ENCODE measurements at regions not wholly inside any gene's neighbourhood (a gene's known extent, or its start where the extent isn't known, plus 50 kb on each side); places are given as distances from the start of the nearest gene placed in this dataset.
A peak's percentile ranks its signal among the peaks of the same experiment; 100 is the strongest.
"Not testable (repeated sequence)": the region's sequence is repeated elsewhere in the genome, so short reads cannot be mapped to it uniquely, and the experiment has no call there.

- no peaks in the 10 kb centered on the region for H3K27me3 ChIP-seq (ENCODE audit: control insufficient read depth in 3 of 3, insufficient read depth in 3 of 3, low read depth in 1 of 3, low read length in 3 of 3)
- H3K23ac ChIP-seq (ENCODE audit: low read depth, low read length, poor library complexity): no peak overlapping the region
- no peak overlapping the region for H2BK12ac ChIP-seq (ENCODE audit: low read length)
- no peak overlapping the region for H2AFZ ChIP-seq (ENCODE audit: low read length)
- H2BK15ac ChIP-seq (ENCODE audit: low read length): no peak overlapping the region
- DNase-seq (ENCODE audit: low spot score): no peak
- H3K36me3 ChIP-seq (replicated peaks in 1 of 2; ENCODE audit: control insufficient read depth in 2 of 2, insufficient read depth in 2 of 2, low read length in 2 of 2): no peaks in the 10 kb centered on the region
- no peak overlapping the region for H4K91ac ChIP-seq (ENCODE audit: low read depth, low read length, poor library complexity)
- H3K27ac ChIP-seq (replicated peaks; ENCODE audit: low read length): no peak overlapping the region
- H2BK5ac ChIP-seq (ENCODE audit: low read length): no peak overlapping the region
- no peak overlapping the region for H3K14ac ChIP-seq (ENCODE audit: low read length)
- H3K18ac ChIP-seq (ENCODE audit: low read length): no peak overlapping the region
- no peak overlapping the region for H2BK120ac ChIP-seq (ENCODE audit: low read depth, low read length)
- H3K4ac ChIP-seq (ENCODE audit: low read length): no peak overlapping the region
- H3K4me3 ChIP-seq (ENCODE audit: low read length in 2 of 2): peak overlapping the region in 1 of 2 donors; percentile 63
- H3K4me1 ChIP-seq (ENCODE audit: control insufficient read depth in 2 of 2, insufficient read depth in 1 of 2, low read depth in 1 of 2, low read length in 2 of 2): no peaks in the 10 kb centered on the region
- H3K9me3 ChIP-seq (replicated peaks in 1 of 2; ENCODE audit: control insufficient read depth in 2 of 2, insufficient read depth in 1 of 2, low read depth in 1 of 2, low read length in 2 of 2): peaks cover 0 to 15% of the 10 kb centered on the region in 2 donors
- H3K4me2 ChIP-seq (ENCODE audit: insufficient read depth, low read length, poor library complexity, severe bottlenecking): no peak overlapping the region
- no peak overlapping the region for H2AK5ac ChIP-seq (ENCODE audit: low read depth, low read length)
- no CpG with 5 or more reads among the region's 1 CpG for WGBS, 2 donors (ENCODE audit: extremely low coverage in 2 of 2, insufficient read length in 2 of 2, insufficient replicate concordance in 1 of 2)
- H3K9ac ChIP-seq (ENCODE audit: low read depth, low read length, poor library complexity): no peak overlapping the region
- no peaks in the 10 kb centered on the region for H3K79me1 ChIP-seq (ENCODE audit: low read depth, low read length)
- no peak overlapping the region for H4K8ac ChIP-seq (ENCODE audit: low read depth, low read length)
Observed at GRCh38 chr15:22251422-22251821, 171.1 kb downstream of the OR4M2 start.

- not testable (repeated sequence) for H3K9ac ChIP-seq (ENCODE audit: low read depth, low read length, poor library complexity); H2BK12ac ChIP-seq (ENCODE audit: low read length); H2AFZ ChIP-seq (ENCODE audit: low read length); H3K14ac ChIP-seq (ENCODE audit: low read length); H4K91ac ChIP-seq (ENCODE audit: low read depth, low read length, poor library complexity); H2BK120ac ChIP-seq (ENCODE audit: low read depth, low read length); H3K4me2 ChIP-seq (ENCODE audit: insufficient read depth, low read length, poor library complexity, severe bottlenecking); DNase-seq (ENCODE audit: low spot score); H3K4me3 ChIP-seq (ENCODE audit: low read length in 2 of 2); H4K8ac ChIP-seq (ENCODE audit: low read depth, low read length); H2BK5ac ChIP-seq (ENCODE audit: low read length); H3K4ac ChIP-seq (ENCODE audit: low read length); H3K23ac ChIP-seq (ENCODE audit: low read depth, low read length, poor library complexity); H3K18ac ChIP-seq (ENCODE audit: low read length); H2BK15ac ChIP-seq (ENCODE audit: low read length); H3K36me3 ChIP-seq (replicated peaks in 1 of 2; ENCODE audit: control insufficient read depth in 2 of 2, insufficient read depth in 2 of 2, low read length in 2 of 2); H3K27me3 ChIP-seq (ENCODE audit: control insufficient read depth in 3 of 3, insufficient read depth in 3 of 3, low read depth in 1 of 3, low read length in 3 of 3); H3K4me1 ChIP-seq (ENCODE audit: control insufficient read depth in 2 of 2, insufficient read depth in 1 of 2, low read depth in 1 of 2, low read length in 2 of 2); H3K27ac ChIP-seq (replicated peaks; ENCODE audit: low read length); H2AK5ac ChIP-seq (ENCODE audit: low read depth, low read length); H3K79me1 ChIP-seq (ENCODE audit: low read depth, low read length)
- peaks cover 0 to 15% of the 10 kb centered on the region in 2 donors for H3K9me3 ChIP-seq (replicated peaks in 1 of 2; ENCODE audit: control insufficient read depth in 2 of 2, insufficient read depth in 1 of 2, low read depth in 1 of 2, low read length in 2 of 2)
- no CpG with 5 or more reads among the region's 4 CpGs for WGBS, 2 donors (ENCODE audit: extremely low coverage in 2 of 2, insufficient read length in 2 of 2, insufficient replicate concordance in 1 of 2)
Observed at GRCh38 chr15:22252047-22252446, 171.7 kb downstream of the OR4M2 start.

- not testable (repeated sequence) for H3K4me3 ChIP-seq (ENCODE audit: low read length in 2 of 2); H2BK12ac ChIP-seq (ENCODE audit: low read length); H4K91ac ChIP-seq (ENCODE audit: low read depth, low read length, poor library complexity); H2BK120ac ChIP-seq (ENCODE audit: low read depth, low read length); H4K8ac ChIP-seq (ENCODE audit: low read depth, low read length); H2AK5ac ChIP-seq (ENCODE audit: low read depth, low read length); H3K4me1 ChIP-seq (ENCODE audit: control insufficient read depth in 2 of 2, insufficient read depth in 1 of 2, low read depth in 1 of 2, low read length in 2 of 2); H3K18ac ChIP-seq (ENCODE audit: low read length); DNase-seq (ENCODE audit: low spot score); H2BK15ac ChIP-seq (ENCODE audit: low read length); H3K23ac ChIP-seq (ENCODE audit: low read depth, low read length, poor library complexity); H3K4me2 ChIP-seq (ENCODE audit: insufficient read depth, low read length, poor library complexity, severe bottlenecking); H2AFZ ChIP-seq (ENCODE audit: low read length); H3K4ac ChIP-seq (ENCODE audit: low read length); H3K27me3 ChIP-seq (ENCODE audit: control insufficient read depth in 3 of 3, insufficient read depth in 3 of 3, low read depth in 1 of 3, low read length in 3 of 3); H3K36me3 ChIP-seq (replicated peaks in 1 of 2; ENCODE audit: control insufficient read depth in 2 of 2, insufficient read depth in 2 of 2, low read length in 2 of 2); H3K79me1 ChIP-seq (ENCODE audit: low read depth, low read length); H3K14ac ChIP-seq (ENCODE audit: low read length); H3K27ac ChIP-seq (replicated peaks; ENCODE audit: low read length); H3K9ac ChIP-seq (ENCODE audit: low read depth, low read length, poor library complexity); H2BK5ac ChIP-seq (ENCODE audit: low read length)
- WGBS, 2 donors (ENCODE audit: extremely low coverage in 2 of 2, insufficient read length in 2 of 2, insufficient replicate concordance in 1 of 2): no CpG with 5 or more reads among the region's 7 CpGs
- peaks cover 0 to 15% of the 10 kb centered on the region in 2 donors for H3K9me3 ChIP-seq (replicated peaks in 1 of 2; ENCODE audit: control insufficient read depth in 2 of 2, insufficient read depth in 1 of 2, low read depth in 1 of 2, low read length in 2 of 2)
Observed at GRCh38 chr15:22252521-22252920, 172.2 kb downstream of the OR4M2 start.

- H4K91ac ChIP-seq (ENCODE audit: low read depth, low read length, poor library complexity); H2BK5ac ChIP-seq (ENCODE audit: low read length); H3K18ac ChIP-seq (ENCODE audit: low read length); H3K4ac ChIP-seq (ENCODE audit: low read length); H3K14ac ChIP-seq (ENCODE audit: low read length); H3K79me1 ChIP-seq (ENCODE audit: low read depth, low read length); H4K8ac ChIP-seq (ENCODE audit: low read depth, low read length); H3K27ac ChIP-seq (replicated peaks; ENCODE audit: low read length); H3K4me1 ChIP-seq (ENCODE audit: control insufficient read depth in 2 of 2, insufficient read depth in 1 of 2, low read depth in 1 of 2, low read length in 2 of 2); H2BK15ac ChIP-seq (ENCODE audit: low read length); H2BK12ac ChIP-seq (ENCODE audit: low read length); H3K9ac ChIP-seq (ENCODE audit: low read depth, low read length, poor library complexity); H3K4me3 ChIP-seq (ENCODE audit: low read length in 2 of 2); DNase-seq (ENCODE audit: low spot score); H2BK120ac ChIP-seq (ENCODE audit: low read depth, low read length); H3K36me3 ChIP-seq (replicated peaks in 1 of 2; ENCODE audit: control insufficient read depth in 2 of 2, insufficient read depth in 2 of 2, low read length in 2 of 2); H3K23ac ChIP-seq (ENCODE audit: low read depth, low read length, poor library complexity); H2AK5ac ChIP-seq (ENCODE audit: low read depth, low read length); H3K27me3 ChIP-seq (ENCODE audit: control insufficient read depth in 3 of 3, insufficient read depth in 3 of 3, low read depth in 1 of 3, low read length in 3 of 3); H3K4me2 ChIP-seq (ENCODE audit: insufficient read depth, low read length, poor library complexity, severe bottlenecking): not testable (repeated sequence)
- H3K9me3 ChIP-seq (replicated peaks in 1 of 2; ENCODE audit: control insufficient read depth in 2 of 2, insufficient read depth in 1 of 2, low read depth in 1 of 2, low read length in 2 of 2): peaks cover 0 to 15% of the 10 kb centered on the region in 2 donors
- no CpG with 5 or more reads among the region's 14 CpGs for WGBS, 2 donors (ENCODE audit: extremely low coverage in 2 of 2, insufficient read length in 2 of 2, insufficient replicate concordance in 1 of 2)
- peak overlapping the region; percentile 10 for H2AFZ ChIP-seq (ENCODE audit: low read length)
Observed at GRCh38 chr15:22253002-22253675, 172.8 kb downstream of the OR4M2 start.

Measured in neuronal stem cell (in vitro differentiated cells).